ENCODE measurements at regions not wholly inside any gene's neighbourhood (a gene's known extent, or its start where the extent isn't known, plus 50 kb on each side); places are given as distances from the start of the nearest gene placed in this dataset.
"Not testable (repeated sequence)": the region's sequence is repeated elsewhere in the genome, so short reads cannot be mapped to it uniquely, and the experiment has no call there.

GRCh38 chr17:64800987-64801386, 118.3 kb downstream of the LRRC37A3 start:
- H3K9me3 ChIP-seq (ENCODE audit: insufficient read depth, low read length); H3K4me3 ChIP-seq (ENCODE audit: low read length); H3K79me2 ChIP-seq (ENCODE audit: low read length); H3K4me2 ChIP-seq (ENCODE audit: low read length); H2AFZ ChIP-seq (ENCODE audit: low read depth, low read length); H3K27me3 ChIP-seq (ENCODE audit: low read depth, low read length); H3K36me3 ChIP-seq (replicated peaks; ENCODE audit: low read depth, low read length); H4K20me1 ChIP-seq (ENCODE audit: insufficient read depth, low read length); H3K9ac ChIP-seq (ENCODE audit: low read length); H3K4me1 ChIP-seq (ENCODE audit: low read length); H3K27ac ChIP-seq (ENCODE audit: low read length): not testable (repeated sequence)

GRCh38 chr17:64800361-64800895, 118.8 kb downstream of the LRRC37A3 start:
- H3K27me3 ChIP-seq (ENCODE audit: low read depth, low read length); H2AFZ ChIP-seq (ENCODE audit: low read depth, low read length); H4K20me1 ChIP-seq (ENCODE audit: insufficient read depth, low read length); H3K79me2 ChIP-seq (ENCODE audit: low read length); H3K36me3 ChIP-seq (replicated peaks; ENCODE audit: low read depth, low read length); H3K4me3 ChIP-seq (ENCODE audit: low read length); H3K4me1 ChIP-seq (ENCODE audit: low read length); H3K27ac ChIP-seq (ENCODE audit: low read length); H3K9me3 ChIP-seq (ENCODE audit: insufficient read depth, low read length); H3K4me2 ChIP-seq (ENCODE audit: low read length); H3K9ac ChIP-seq (ENCODE audit: low read length): not testable (repeated sequence)

GRCh38 chr17:64799543-64800188, 119.6 kb downstream of the LRRC37A3 start:
- H3K79me2 ChIP-seq (ENCODE audit: low read length); H3K27ac ChIP-seq (ENCODE audit: low read length); H3K9ac ChIP-seq (ENCODE audit: low read length); H2AFZ ChIP-seq (ENCODE audit: low read depth, low read length); H3K4me2 ChIP-seq (ENCODE audit: low read length); H3K4me3 ChIP-seq (ENCODE audit: low read length); H3K4me1 ChIP-seq (ENCODE audit: low read length); H4K20me1 ChIP-seq (ENCODE audit: insufficient read depth, low read length); H3K27me3 ChIP-seq (ENCODE audit: low read depth, low read length); H3K9me3 ChIP-seq (ENCODE audit: insufficient read depth, low read length); H3K36me3 ChIP-seq (replicated peaks; ENCODE audit: low read depth, low read length): not testable (repeated sequence)

- H3K36me3 ChIP-seq (replicated peaks; ENCODE audit: low read depth, low read length); H2AFZ ChIP-seq (ENCODE audit: low read depth, low read length); H3K79me2 ChIP-seq (ENCODE audit: low read length); H3K4me2 ChIP-seq (ENCODE audit: low read length); H3K27me3 ChIP-seq (ENCODE audit: low read depth, low read length); H3K4me1 ChIP-seq (ENCODE audit: low read length); H3K27ac ChIP-seq (ENCODE audit: low read length); H4K20me1 ChIP-seq (ENCODE audit: insufficient read depth, low read length); H3K4me3 ChIP-seq (ENCODE audit: low read length); H3K9ac ChIP-seq (ENCODE audit: low read length); H3K9me3 ChIP-seq (ENCODE audit: insufficient read depth, low read length): not testable (repeated sequence)
Observed at GRCh38 chr17:64798961-64799360, 120.3 kb downstream of the LRRC37A3 start.

- H3K79me2 ChIP-seq (ENCODE audit: low read length); H3K4me3 ChIP-seq (ENCODE audit: low read length); H3K27me3 ChIP-seq (ENCODE audit: low read depth, low read length); H2AFZ ChIP-seq (ENCODE audit: low read depth, low read length); H3K4me1 ChIP-seq (ENCODE audit: low read length); H3K9ac ChIP-seq (ENCODE audit: low read length); H4K20me1 ChIP-seq (ENCODE audit: insufficient read depth, low read length); H3K9me3 ChIP-seq (ENCODE audit: insufficient read depth, low read length); H3K4me2 ChIP-seq (ENCODE audit: low read length); H3K36me3 ChIP-seq (replicated peaks; ENCODE audit: low read depth, low read length); H3K27ac ChIP-seq (ENCODE audit: low read length): not testable (repeated sequence)
Observed at GRCh38 chr17:64798489-64798790, 120.8 kb downstream of the LRRC37A3 start.

- not testable (repeated sequence) for H3K9me3 ChIP-seq (ENCODE audit: insufficient read depth, low read length); H3K79me2 ChIP-seq (ENCODE audit: low read length); H3K27ac ChIP-seq (ENCODE audit: low read length); H2AFZ ChIP-seq (ENCODE audit: low read depth, low read length); H3K4me3 ChIP-seq (ENCODE audit: low read length); H4K20me1 ChIP-seq (ENCODE audit: insufficient read depth, low read length); H3K36me3 ChIP-seq (replicated peaks; ENCODE audit: low read depth, low read length); H3K4me2 ChIP-seq (ENCODE audit: low read length); H3K27me3 ChIP-seq (ENCODE audit: low read depth, low read length); H3K9ac ChIP-seq (ENCODE audit: low read length); H3K4me1 ChIP-seq (ENCODE audit: low read length)
Observed at GRCh38 chr17:64797746-64798488, 121.4 kb downstream of the LRRC37A3 start.

GRCh38 chr17:64795342-64795741, 123.9 kb downstream of the LRRC37A3 start:
- H3K27ac ChIP-seq (ENCODE audit: low read length); H3K79me2 ChIP-seq (ENCODE audit: low read length); H3K9me3 ChIP-seq (ENCODE audit: insufficient read depth, low read length); H3K36me3 ChIP-seq (replicated peaks; ENCODE audit: low read depth, low read length); H3K4me2 ChIP-seq (ENCODE audit: low read length); H3K27me3 ChIP-seq (ENCODE audit: low read depth, low read length); H4K20me1 ChIP-seq (ENCODE audit: insufficient read depth, low read length); H2AFZ ChIP-seq (ENCODE audit: low read depth, low read length); H3K4me1 ChIP-seq (ENCODE audit: low read length); H3K9ac ChIP-seq (ENCODE audit: low read length); H3K4me3 ChIP-seq (ENCODE audit: low read length): not testable (repeated sequence)

- H3K27me3 ChIP-seq (ENCODE audit: low read depth, low read length); H2AFZ ChIP-seq (ENCODE audit: low read depth, low read length); H3K36me3 ChIP-seq (replicated peaks; ENCODE audit: low read depth, low read length); H3K4me1 ChIP-seq (ENCODE audit: low read length); H3K4me2 ChIP-seq (ENCODE audit: low read length); H3K9ac ChIP-seq (ENCODE audit: low read length); H3K4me3 ChIP-seq (ENCODE audit: low read length); H3K9me3 ChIP-seq (ENCODE audit: insufficient read depth, low read length); H3K27ac ChIP-seq (ENCODE audit: low read length); H3K79me2 ChIP-seq (ENCODE audit: low read length); H4K20me1 ChIP-seq (ENCODE audit: insufficient read depth, low read length): not testable (repeated sequence)
Observed at GRCh38 chr17:64794548-64795274, 124.6 kb downstream of the LRRC37A3 start.

GRCh38 chr17:64794113-64794512, 125.2 kb downstream of the LRRC37A3 start:
- not testable (repeated sequence) for H2AFZ ChIP-seq (ENCODE audit: low read depth, low read length); H3K9me3 ChIP-seq (ENCODE audit: insufficient read depth, low read length); H4K20me1 ChIP-seq (ENCODE audit: insufficient read depth, low read length); H3K4me3 ChIP-seq (ENCODE audit: low read length); H3K9ac ChIP-seq (ENCODE audit: low read length); H3K27me3 ChIP-seq (ENCODE audit: low read depth, low read length); H3K4me1 ChIP-seq (ENCODE audit: low read length); H3K27ac ChIP-seq (ENCODE audit: low read length); H3K79me2 ChIP-seq (ENCODE audit: low read length); H3K36me3 ChIP-seq (replicated peaks; ENCODE audit: low read depth, low read length); H3K4me2 ChIP-seq (ENCODE audit: low read length)

Measured in OCI-LY3 (cell line).